ENCODE measurements at regions not wholly inside any gene's neighbourhood (a gene's known extent, or its start where the extent isn't known, plus 50 kb on each side); places are given as distances from the start of the nearest gene placed in this dataset.

GRCh38 chr2:79320871-79321270, 161.3 kb upstream of the REG3A start:
- TF ChIP-seq EZH2 (IDR thresholded peaks at IDR 0.05; ENCODE audit: low read length) (no peak), CTCF (optimal IDR thresholded peaks at IDR 0.05 in 1 of 3, IDR thresholded peaks at IDR 0.05 in 1 of 3, conservative IDR thresholded peaks at IDR 0.05 in 1 of 3; ENCODE audit: extremely low read depth in 1 of 3, insufficient read depth in 2 of 3, low read length in 3 of 3) (no peak)

Measured in keratinocyte (primary cell).